GM18868 (cell line): ENCODE measurements at regions not wholly inside any gene's neighbourhood (a gene's known extent, or its start where the extent isn't known, plus 50 kb on each side); places are given as distances from the start of the nearest gene placed in this dataset.

ENCODE experiments used
- ATAC-seq: cut with Tn5 transposase; IDR thresholded peaks from one replicate; pipeline ENCODE4 v1.9.1; 2021; ENCODE audit warnings: mild to moderate bottlenecking, moderate library complexity; ENCODE audit not compliant: unreplicated experiment

DNA sequence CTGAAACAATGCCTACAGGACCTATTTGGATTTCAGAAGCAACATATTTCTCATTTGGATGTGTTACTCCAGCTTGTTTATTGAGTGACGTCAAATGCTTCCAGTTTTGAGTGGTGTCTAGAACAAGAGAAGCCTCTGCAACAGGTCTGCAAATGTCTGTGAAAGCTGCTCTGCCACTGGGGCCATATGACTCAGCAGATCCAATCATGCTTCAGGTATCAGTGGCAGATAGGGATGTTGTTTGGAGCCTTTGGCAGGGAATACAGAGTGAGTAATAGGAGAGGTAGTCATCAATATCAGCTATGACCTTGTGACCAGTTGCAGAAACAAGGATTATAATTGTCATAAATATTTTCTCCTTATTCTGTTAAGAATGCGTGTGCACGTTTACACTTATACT is 141.1 kb upstream of the ZXDA start:
- ATAC-seq, result no peak

DNA sequence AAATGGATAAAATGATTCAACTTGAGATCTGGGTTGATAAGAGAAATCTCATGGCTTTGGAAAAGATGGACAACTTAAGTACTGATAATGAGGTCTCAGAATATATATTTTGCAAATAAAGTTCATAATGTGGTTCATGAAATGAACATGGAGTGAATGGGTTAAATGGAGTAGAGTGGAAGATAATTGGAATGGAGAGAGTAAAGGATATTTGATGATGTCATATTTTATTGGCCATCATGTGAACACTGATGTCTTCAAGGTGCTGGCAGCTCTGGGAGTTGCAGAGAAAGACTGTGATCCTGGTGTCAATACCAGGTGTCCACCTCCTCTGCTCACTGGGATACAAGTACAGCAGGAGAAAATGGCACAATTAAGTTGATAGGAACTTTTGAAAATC is 133.9 kb upstream of the ZXDA start:
- no peak for ATAC-seq

DNA sequence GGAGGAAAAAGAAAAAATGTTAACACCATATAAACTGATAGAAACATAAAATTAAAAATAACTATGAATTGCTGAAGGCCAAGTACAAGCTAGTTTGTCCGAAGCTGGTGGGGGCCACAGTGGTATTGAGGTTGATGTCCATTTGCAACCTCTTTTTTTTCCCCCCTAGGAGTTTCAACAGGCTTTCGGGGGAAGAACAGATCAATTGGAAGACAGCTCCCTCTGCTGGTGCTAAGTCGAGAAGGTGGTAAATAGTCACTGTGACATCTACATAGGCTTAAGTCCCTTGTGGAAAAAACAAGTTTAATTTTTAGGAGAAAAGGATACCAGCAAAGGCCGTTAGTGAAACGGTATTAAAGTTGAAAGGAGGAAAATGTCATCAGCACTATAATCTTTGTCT is 115.7 kb upstream of the ZXDA start:
- peak; percentile 59 for ATAC-seq

DNA sequence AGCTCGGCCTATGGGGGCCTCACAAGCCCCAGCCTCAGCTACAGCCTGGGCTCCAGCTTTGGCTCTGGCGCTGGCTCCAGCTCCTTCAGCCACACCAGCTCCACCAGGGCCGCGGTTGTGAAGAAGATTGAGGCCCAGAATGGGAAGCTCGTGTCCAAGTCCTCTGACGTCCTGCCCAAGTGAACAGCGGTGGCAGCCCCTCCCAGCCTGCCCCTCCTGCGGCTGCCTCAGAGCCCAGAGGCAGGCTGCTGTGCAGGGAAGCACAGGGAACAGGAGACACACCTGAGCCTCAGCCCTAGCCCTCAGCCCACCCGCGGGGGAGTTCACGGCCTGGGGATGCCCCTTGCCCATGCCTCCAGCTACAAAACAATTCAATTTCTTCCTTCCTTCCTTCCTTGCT is 75.7 kb upstream of the ZXDA start:
- ATAC-seq, result no peak

DNA sequence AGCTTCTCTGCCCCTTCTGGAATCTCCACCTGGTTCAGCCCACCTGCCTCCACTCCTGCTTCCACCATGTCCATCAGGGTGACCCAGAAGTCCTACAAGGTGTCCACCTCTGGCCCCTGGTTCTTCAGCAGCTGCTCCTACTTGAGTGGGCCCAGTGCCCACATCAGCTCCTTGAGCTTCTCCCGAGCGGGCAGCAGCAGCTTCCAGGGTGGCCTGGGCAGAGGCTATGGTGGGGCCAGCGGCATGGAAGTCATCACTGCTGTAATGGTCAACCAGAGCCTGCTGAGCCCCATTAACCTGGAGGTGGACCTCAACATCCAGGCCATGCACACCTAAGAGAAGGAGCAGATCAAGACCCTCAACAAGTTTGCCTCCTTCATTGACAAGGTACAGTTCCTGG is 74.4 kb upstream of the ZXDA start:
- no peak for ATAC-seq

DNA sequence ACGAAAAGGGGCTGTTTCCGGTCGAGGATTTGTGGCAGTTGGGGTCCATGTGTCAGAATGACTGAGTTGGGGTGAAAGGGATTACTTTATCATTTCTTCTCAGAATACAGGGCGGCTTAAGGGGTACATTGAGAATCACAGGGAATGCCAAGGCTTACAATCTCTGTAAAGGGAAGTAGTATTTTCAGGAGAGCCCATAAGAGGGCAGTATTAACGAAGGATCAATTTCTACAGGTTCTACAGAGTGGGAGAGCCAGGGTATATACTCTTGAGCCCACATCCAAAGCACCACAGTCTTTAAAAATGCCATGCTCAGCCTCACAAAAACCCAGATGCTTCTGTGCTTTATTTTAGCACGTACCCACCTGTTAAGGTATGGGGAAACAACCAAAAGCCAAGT is 67.7 kb upstream of the ZXDA start:
- ATAC-seq, result no peak

DNA sequence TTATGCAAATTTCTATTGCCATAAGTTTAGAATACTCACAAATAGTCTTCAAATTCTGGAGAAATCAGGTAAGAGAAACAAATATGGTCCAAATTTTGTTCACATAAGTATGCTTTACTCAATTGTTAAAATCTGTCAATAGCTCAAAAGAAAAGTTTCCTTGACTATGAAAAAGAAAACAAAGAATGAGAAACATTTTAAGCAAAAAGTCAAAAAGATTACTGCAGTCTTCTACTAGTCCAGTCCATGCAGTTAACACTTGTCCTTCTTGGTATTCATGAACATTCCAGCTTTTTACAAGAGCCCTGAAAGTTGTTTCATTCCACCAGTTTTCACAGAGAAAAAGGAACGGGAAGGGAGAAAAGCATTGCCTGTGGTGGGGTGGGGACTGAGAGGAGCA is 54.7 kb upstream of the ZXDA start:
- no peak for ATAC-seq
